ENCODE measurements at regions not wholly inside any gene's neighbourhood (a gene's known extent, or its start where the extent isn't known, plus 50 kb on each side); places are given as distances from the start of the nearest gene placed in this dataset.

- TF ChIP-seq CTCF (IDR thresholded peaks at IDR 0.05; ENCODE audit: borderline replicate concordance, extremely low read depth, low read length, poor library complexity, severe bottlenecking) (no peak), EZH2 (IDR thresholded peaks at IDR 0.05; ENCODE audit: borderline replicate concordance, low read depth, low read length, severe bottlenecking) (no peak)
These were observed 207.9 kb upstream of the B3GALT2 start for GRCh38 chr1:193394336-193394735.
